Cardiac muscle cell (in vitro differentiated cells and primary cell): ENCODE measurements at regions not wholly inside any gene's neighbourhood (a gene's known extent, or its start where the extent isn't known, plus 50 kb on each side); places are given as distances from the start of the nearest gene placed in this dataset.
"Not testable (repeated sequence)": the region's sequence is repeated elsewhere in the genome, so short reads cannot be mapped to it uniquely, and the experiment has no call there.

Experiments
- DNase-seq, 2 donors: peaks; one replicate each; pipeline versions ENCODE4 v3.0.0 to v3.0.0-alpha.2; 2010 to 2017; ENCODE audit warnings: low read depth in 1 of 2, low spot score in 1 of 2
- H3K27ac ChIP-seq: fragments of 200-600 bp; sonication (generic); 2 replicates; pipeline ENCODE4 v1.5.1; 2016
- H3K27me3 ChIP-seq: fragments of 200-600 bp; sonication (generic); 2 replicates; pipeline ENCODE4 v1.6.0; 2016; ENCODE audit warnings: control low read depth
- H3K36me3 ChIP-seq: fragments of 200-600 bp; sonication (generic); 2 replicates; pipeline ENCODE4 v1.5.1; 2016; ENCODE audit warnings: control low read depth
- H3K4me1 ChIP-seq: fragments of 200-600 bp; sonication (generic); 2 replicates; pipeline ENCODE4 v1.8.1; 2017; ENCODE audit warnings: low read depth, mild to moderate bottlenecking, mixed run types
- H3K4me3 ChIP-seq: fragments of 200-600 bp; sonication (generic); 2 replicates; pipeline ENCODE4 v1.5.1; 2016; ENCODE audit warnings: mild to moderate bottlenecking
- H3K9me3 ChIP-seq: fragments of 200-600 bp; sonication (generic); 2 replicates; pipeline ENCODE4 v1.5.1; 2017; ENCODE audit warnings: low read depth, mild to moderate bottlenecking, control low read depth
- TF ChIP-seq, protein P1 (sequence below): IDR thresholded peaks from 2 replicates; pipeline ENCODE4 v1.5.1; 2012; ENCODE audit warnings: low read depth, mild to moderate bottlenecking, low read length

DNA sequence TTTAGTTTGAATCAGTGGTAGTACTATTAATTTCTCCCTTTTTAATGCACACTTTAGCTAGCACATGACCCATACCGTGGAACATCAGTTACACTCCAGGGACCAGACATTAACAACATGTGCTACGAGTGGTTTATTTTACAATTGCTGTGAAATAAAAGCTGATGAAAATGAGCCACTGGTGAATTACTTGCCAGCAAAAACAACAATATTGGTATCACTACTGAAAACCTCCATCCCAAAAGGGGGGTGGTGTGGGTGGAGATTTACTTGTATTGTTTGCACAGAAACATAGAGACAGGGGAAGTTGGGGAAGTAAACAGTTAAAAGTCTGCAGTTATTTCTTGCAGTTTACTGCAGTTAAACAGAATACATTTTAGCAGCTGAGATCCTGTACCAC lies 369.6 kb upstream of the GRAMD2B start:
- no peak for DNase-seq
- TF ChIP-seq, protein P1, sequence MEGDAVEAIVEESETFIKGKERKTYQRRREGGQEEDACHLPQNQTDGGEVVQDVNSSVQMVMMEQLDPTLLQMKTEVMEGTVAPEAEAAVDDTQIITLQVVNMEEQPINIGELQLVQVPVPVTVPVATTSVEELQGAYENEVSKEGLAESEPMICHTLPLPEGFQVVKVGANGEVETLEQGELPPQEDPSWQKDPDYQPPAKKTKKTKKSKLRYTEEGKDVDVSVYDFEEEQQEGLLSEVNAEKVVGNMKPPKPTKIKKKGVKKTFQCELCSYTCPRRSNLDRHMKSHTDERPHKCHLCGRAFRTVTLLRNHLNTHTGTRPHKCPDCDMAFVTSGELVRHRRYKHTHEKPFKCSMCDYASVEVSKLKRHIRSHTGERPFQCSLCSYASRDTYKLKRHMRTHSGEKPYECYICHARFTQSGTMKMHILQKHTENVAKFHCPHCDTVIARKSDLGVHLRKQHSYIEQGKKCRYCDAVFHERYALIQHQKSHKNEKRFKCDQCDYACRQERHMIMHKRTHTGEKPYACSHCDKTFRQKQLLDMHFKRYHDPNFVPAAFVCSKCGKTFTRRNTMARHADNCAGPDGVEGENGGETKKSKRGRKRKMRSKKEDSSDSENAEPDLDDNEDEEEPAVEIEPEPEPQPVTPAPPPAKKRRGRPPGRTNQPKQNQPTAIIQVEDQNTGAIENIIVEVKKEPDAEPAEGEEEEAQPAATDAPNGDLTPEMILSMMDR = no peak
- Histone ChIP-seq H3K36me3 (no peaks in the 10 kb centered on the region), H3K4me3 (no peak overlapping the region), H3K9me3 (no peaks in the 10 kb centered on the region), H3K4me1 (peaks cover 9% of the 10 kb centered on the region), H3K27ac (no peak overlapping the region), H3K27me3 (no peaks in the 10 kb centered on the region)

DNA sequence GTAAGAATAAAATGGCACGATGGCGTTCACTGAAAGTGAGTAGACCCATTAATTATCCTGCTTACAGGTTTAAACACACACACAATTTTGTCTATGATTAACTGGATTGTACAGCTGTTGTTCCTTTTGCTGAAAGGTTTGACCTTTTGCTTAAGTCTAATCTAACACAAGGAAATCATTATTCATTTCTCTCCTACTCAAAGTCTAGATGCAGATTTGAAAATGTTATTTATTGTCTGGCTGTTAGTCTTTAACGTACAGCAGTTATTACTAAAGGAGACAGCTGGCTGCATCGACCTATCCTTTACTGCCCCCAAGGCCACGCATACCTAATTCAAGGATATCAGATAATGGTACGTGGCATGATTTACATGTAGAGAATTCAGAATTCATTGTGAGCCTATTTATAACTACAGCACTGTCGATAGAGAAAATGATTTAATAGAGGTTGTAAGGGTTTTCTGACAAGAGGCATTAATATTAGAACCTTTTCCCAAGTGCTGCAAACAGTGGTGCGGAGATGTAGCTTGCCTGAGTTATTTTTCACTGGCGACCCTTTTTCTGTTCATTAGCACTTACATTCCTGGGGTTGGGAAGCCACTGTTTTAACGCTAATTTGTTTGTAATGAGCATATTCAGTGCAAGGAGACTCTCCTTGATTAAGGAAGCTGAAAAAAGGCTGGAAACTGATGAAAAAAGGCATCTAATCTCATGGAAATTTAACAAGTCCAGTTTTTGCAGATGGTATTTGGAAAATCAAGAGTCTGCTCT lies 368.4 kb upstream of the GRAMD2B start:
- peak in 1 of 2 donors; percentile 55 for DNase-seq
- H3K27ac ChIP-seq = peak overlapping the region; percentile 26
- H3K4me1 ChIP-seq = peaks cover 9% of the 10 kb centered on the region
- no peak overlapping the region for H3K4me3 ChIP-seq
- no peaks in the 10 kb centered on the region for H3K9me3 ChIP-seq
- TF ChIP-seq, protein P1 = no peak
- no peaks in the 10 kb centered on the region for H3K27me3 ChIP-seq
- H3K36me3 ChIP-seq = no peaks in the 10 kb centered on the region

DNA sequence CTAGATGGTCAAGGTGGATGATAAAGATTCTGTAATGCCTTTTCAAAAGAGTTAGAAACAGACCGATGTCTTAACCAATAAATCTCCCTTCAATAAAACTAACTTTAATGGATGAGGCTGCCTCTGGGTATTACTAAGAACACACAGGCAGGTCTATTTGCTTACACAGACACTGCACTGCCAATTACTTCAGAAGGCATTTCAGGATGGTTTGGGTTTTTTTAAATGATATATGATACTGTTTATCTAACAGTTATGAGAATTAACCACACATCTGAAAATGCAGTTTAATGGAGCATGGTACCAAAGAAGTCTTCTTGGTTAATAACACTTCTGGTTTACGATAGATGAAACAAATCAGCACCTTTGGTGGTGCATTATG lies 367.9 kb upstream of the GRAMD2B start:
- H3K4me3 ChIP-seq = no peak overlapping the region
- no peaks in the 10 kb centered on the region for H3K9me3 ChIP-seq
- peak overlapping the region; percentile 26 for H3K27ac ChIP-seq
- peaks cover 9% of the 10 kb centered on the region for H3K4me1 ChIP-seq
- TF ChIP-seq, protein P1 = no peak
- no peaks in the 10 kb centered on the region for H3K27me3 ChIP-seq
- no peaks in the 10 kb centered on the region for H3K36me3 ChIP-seq
- no peak for DNase-seq

- Histone ChIP-seq H3K4me3 (no peak overlapping the region), H3K4me1 (peaks cover 9% of the 10 kb centered on the region), H3K27ac (no peak overlapping the region), H3K27me3 (no peaks in the 10 kb centered on the region), H3K9me3 (no peaks in the 10 kb centered on the region), H3K36me3 (no peaks in the 10 kb centered on the region)
- TF ChIP-seq, protein P1 = no peak
- no peak for DNase-seq
These were observed 366.9 kb upstream of the GRAMD2B start for GRCh38 chr5:126056352-126056751.

GRCh38 chr5:126056851-126057622 lies 366.2 kb upstream of the GRAMD2B start:
- no peak for DNase-seq
- H3K9me3 ChIP-seq = no peaks in the 10 kb centered on the region
- H3K27me3 ChIP-seq = no peaks in the 10 kb centered on the region
- H3K36me3 ChIP-seq = no peaks in the 10 kb centered on the region
- TF ChIP-seq, protein P1 = no peak
- no peak overlapping the region for H3K27ac ChIP-seq
- no peak overlapping the region for H3K4me3 ChIP-seq
- H3K4me1 ChIP-seq = peaks cover 9% of the 10 kb centered on the region

DNA sequence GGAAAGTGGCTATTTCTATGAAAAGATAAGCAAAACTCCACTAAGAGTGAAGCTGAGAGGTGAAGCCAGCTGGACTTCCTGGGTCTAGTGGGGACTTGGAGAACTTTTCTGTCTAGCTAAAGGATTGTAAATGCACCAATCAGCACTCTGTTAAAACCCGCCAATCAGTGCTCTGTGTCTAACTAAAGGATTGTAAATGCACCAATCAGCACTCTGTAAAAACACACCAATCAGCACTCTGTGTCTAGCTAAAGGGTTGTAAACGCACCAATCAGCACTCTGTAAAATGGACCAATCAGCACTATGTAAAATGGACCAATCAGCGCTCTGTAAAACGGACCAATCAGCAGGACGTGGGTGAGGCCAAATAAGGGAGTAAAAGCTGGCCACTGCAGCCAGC lies 364.8 kb upstream of the GRAMD2B start:
- not testable (repeated sequence) for H3K36me3 ChIP-seq, H3K27ac ChIP-seq, DNase-seq, H3K4me3 ChIP-seq, H3K27me3 ChIP-seq, H3K9me3 ChIP-seq, H3K4me1 ChIP-seq
